ENCODE measurements at regions not wholly inside any gene's neighbourhood (a gene's known extent, or its start where the extent isn't known, plus 50 kb on each side); places are given as distances from the start of the nearest gene placed in this dataset.

- H3K4me2 ChIP-seq = no peak overlapping the region
- H3F3A ChIP-seq (ENCODE audit: insufficient read depth, low read depth) = no peaks in the 10 kb centered on the region
- intact Hi-C loops (cut with micrococcal nuclease; ENCODE audit: unreplicated experiment) = no loop called here
- H3K4me3 ChIP-seq = no peak overlapping the region
- no peak overlapping the region for H2AFZ ChIP-seq
- no peaks in the 10 kb centered on the region for H3K27me3 ChIP-seq (ENCODE audit: insufficient read depth, low read depth)
- no peaks in the 10 kb centered on the region for H3K4me1 ChIP-seq (replicated peaks; ENCODE audit: insufficient read depth)
- no peak for DNase-seq
- TF ChIP-seq EZH2 (IDR thresholded peaks at IDR 0.05; ENCODE audit: low read depth) = no peak
- TF ChIP-seq, protein P1, sequence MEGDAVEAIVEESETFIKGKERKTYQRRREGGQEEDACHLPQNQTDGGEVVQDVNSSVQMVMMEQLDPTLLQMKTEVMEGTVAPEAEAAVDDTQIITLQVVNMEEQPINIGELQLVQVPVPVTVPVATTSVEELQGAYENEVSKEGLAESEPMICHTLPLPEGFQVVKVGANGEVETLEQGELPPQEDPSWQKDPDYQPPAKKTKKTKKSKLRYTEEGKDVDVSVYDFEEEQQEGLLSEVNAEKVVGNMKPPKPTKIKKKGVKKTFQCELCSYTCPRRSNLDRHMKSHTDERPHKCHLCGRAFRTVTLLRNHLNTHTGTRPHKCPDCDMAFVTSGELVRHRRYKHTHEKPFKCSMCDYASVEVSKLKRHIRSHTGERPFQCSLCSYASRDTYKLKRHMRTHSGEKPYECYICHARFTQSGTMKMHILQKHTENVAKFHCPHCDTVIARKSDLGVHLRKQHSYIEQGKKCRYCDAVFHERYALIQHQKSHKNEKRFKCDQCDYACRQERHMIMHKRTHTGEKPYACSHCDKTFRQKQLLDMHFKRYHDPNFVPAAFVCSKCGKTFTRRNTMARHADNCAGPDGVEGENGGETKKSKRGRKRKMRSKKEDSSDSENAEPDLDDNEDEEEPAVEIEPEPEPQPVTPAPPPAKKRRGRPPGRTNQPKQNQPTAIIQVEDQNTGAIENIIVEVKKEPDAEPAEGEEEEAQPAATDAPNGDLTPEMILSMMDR (conservative IDR thresholded peaks at IDR 0.05) = no peak
- H3K9me3 ChIP-seq (ENCODE audit: insufficient read depth, low read depth) = no peaks in the 10 kb centered on the region; the same call in 1 of the 2 replicates
- ChIA-PET POLR2A (ENCODE audit: unreplicated experiment) (no interaction called here), CTCF (no interaction called here)
- no peak overlapping the region for H3K27ac ChIP-seq
- no peaks in the 10 kb centered on the region for H4K20me1 ChIP-seq (ENCODE audit: insufficient read depth)
- no peaks in the 10 kb centered on the region for H3K9me2 ChIP-seq (ENCODE audit: insufficient read depth)
- BruUV-seq (replicated peaks) = no TSS peak
- H3K79me2 ChIP-seq (ENCODE audit: low read depth) = no peaks in the 10 kb centered on the region
- no peaks in the 10 kb centered on the region for H3K36me3 ChIP-seq (ENCODE audit: low read depth)
Measured at GRCh38 chr3:178421069-178421468, 115.2 kb upstream of the KCNMB2 start.

- H4K20me1 ChIP-seq (ENCODE audit: insufficient read depth) = no peaks in the 10 kb centered on the region
- ChIA-PET CTCF (no interaction called here), POLR2A (ENCODE audit: unreplicated experiment) (no interaction called here)
- no peak overlapping the region for H2AFZ ChIP-seq
- no peaks in the 10 kb centered on the region for H3K79me2 ChIP-seq (ENCODE audit: low read depth)
- no peak overlapping the region for H3K4me3 ChIP-seq
- H3K4me2 ChIP-seq = no peak overlapping the region
- no peaks in the 10 kb centered on the region for H3K4me1 ChIP-seq (replicated peaks; ENCODE audit: insufficient read depth)
- H3K9me2 ChIP-seq (ENCODE audit: insufficient read depth) = no peaks in the 10 kb centered on the region
- H3K27ac ChIP-seq = no peak overlapping the region
- intact Hi-C loops (cut with micrococcal nuclease; ENCODE audit: unreplicated experiment) = no loop called here
- no TSS peak for BruUV-seq (replicated peaks)
- no peaks in the 10 kb centered on the region; the same call in 1 of the 2 replicates for H3K9me3 ChIP-seq (ENCODE audit: insufficient read depth, low read depth)
- no peaks in the 10 kb centered on the region for H3K27me3 ChIP-seq (ENCODE audit: insufficient read depth, low read depth)
- TF ChIP-seq, protein P1 (conservative IDR thresholded peaks at IDR 0.05) = peak; percentile 16; the same call in 1 of the 2 replicates
- TF ChIP-seq EZH2 (IDR thresholded peaks at IDR 0.05; ENCODE audit: low read depth) = no peak
- no peak for DNase-seq
- H3K36me3 ChIP-seq (ENCODE audit: low read depth) = no peaks in the 10 kb centered on the region
- no peaks in the 10 kb centered on the region for H3F3A ChIP-seq (ENCODE audit: insufficient read depth, low read depth)
Measured at GRCh38 chr3:178422406-178422805, 113.8 kb upstream of the KCNMB2 start.

DNA sequence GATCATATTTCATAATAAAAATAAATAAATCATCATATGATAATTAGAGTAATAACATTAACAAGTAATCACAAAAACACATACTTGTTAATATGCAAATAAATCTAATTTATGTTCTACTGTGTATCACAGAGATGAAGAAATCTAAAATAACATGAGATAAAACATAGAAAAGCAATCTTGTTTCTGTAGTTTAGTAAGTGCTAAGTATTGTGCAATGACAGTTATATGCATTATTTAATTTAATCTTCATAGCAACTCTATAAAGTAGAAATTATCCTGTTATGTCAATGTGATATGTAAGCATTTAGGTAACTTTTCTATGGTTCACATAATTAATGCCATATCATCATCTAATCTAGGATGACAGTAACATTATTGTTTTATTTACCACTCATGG, 108.2 kb upstream of the KCNMB2 start:
- no peaks in the 10 kb centered on the region for H3K79me2 ChIP-seq (ENCODE audit: low read depth)
- POLR2A ChIA-PET (ENCODE audit: unreplicated experiment) = no interaction called here
- H3F3A ChIP-seq (ENCODE audit: insufficient read depth, low read depth) = no peaks in the 10 kb centered on the region
- no peak overlapping the region for H3K4me3 ChIP-seq
- H3K27me3 ChIP-seq (ENCODE audit: insufficient read depth, low read depth) = no peaks in the 10 kb centered on the region
- no peaks in the 10 kb centered on the region for H3K9me3 ChIP-seq (ENCODE audit: insufficient read depth, low read depth)
- no peaks in the 10 kb centered on the region for H3K36me3 ChIP-seq (ENCODE audit: low read depth)
- intact Hi-C loops (cut with micrococcal nuclease; ENCODE audit: unreplicated experiment) = no loop called here
- H4K20me1 ChIP-seq (ENCODE audit: insufficient read depth) = no peaks in the 10 kb centered on the region
- TF ChIP-seq, protein P1 (conservative IDR thresholded peaks at IDR 0.05) = no peak
- no peak for TF ChIP-seq EZH2 (IDR thresholded peaks at IDR 0.05; ENCODE audit: low read depth)
- no peak for DNase-seq
- CTCF ChIA-PET = no interaction called here
- H3K4me1 ChIP-seq (replicated peaks; ENCODE audit: insufficient read depth) = no peaks in the 10 kb centered on the region
- H3K27ac ChIP-seq = no peak overlapping the region
- H3K9me2 ChIP-seq (ENCODE audit: insufficient read depth) = no peaks in the 10 kb centered on the region; the same call in 1 of the 2 replicates
- H3K4me2 ChIP-seq = no peak overlapping the region
- no TSS peak for BruUV-seq (replicated peaks)
- no peak overlapping the region for H2AFZ ChIP-seq

All from PC-9 (cell line).